ENCODE measurements at regions not wholly inside any gene's neighbourhood (a gene's known extent, or its start where the extent isn't known, plus 50 kb on each side); places are given as distances from the start of the nearest gene placed in this dataset.

GRCh38 chr11:134512571-134513538 lies 100.8 kb upstream of the B3GAT1 start:
- TF ChIP-seq CEBPB (IDR thresholded peaks at IDR 0.05; ENCODE audit: low read depth), result no peak
- no peak for TF ChIP-seq CTCF (IDR thresholded peaks at IDR 0.05 in 2 of 3, conservative IDR thresholded peaks at IDR 0.05 in 1 of 3; ENCODE audit: borderline replicate concordance in 1 of 3, insufficient read depth in 1 of 3, low read depth in 2 of 3, low read length in 2 of 3)
- TF ChIP-seq POLR2A (IDR thresholded peaks at IDR 0.05; ENCODE audit: borderline replicate concordance, extremely low read depth, insufficient read depth, insufficient read length), result no peak
- no peak for TF ChIP-seq POLR2AphosphoS5 (IDR thresholded peaks at IDR 0.05; ENCODE audit: low read depth, low read length)
- TF ChIP-seq MAX (IDR thresholded peaks at IDR 0.05), result no peak
- TF ChIP-seq TCF7L2 (IDR thresholded peaks at IDR 0.05; ENCODE audit: borderline replicate concordance, extremely low read depth, insufficient read depth, insufficient read length), result no peak
- TF ChIP-seq EZH2phosphoT487 (IDR thresholded peaks at IDR 0.05; ENCODE audit: borderline replicate concordance), result no peak
- TF ChIP-seq CBX3 (IDR thresholded peaks at IDR 0.05; ENCODE audit: low read depth), result no peak
- TF ChIP-seq ZFX (IDR thresholded peaks at IDR 0.05), result no peak
- TF ChIP-seq ZBTB33 (IDR thresholded peaks at IDR 0.05; ENCODE audit: extremely low read depth, insufficient replicate concordance, low read length), result no peak
- TF ChIP-seq YY1 (IDR thresholded peaks at IDR 0.05; ENCODE audit: extremely low read depth, insufficient replicate concordance, low read depth, low read length), result no peak
- TF ChIP-seq EGR1 (IDR thresholded peaks at IDR 0.05; ENCODE audit: low read depth), result no peak
- TF ChIP-seq SIN3A (IDR thresholded peaks at IDR 0.05; ENCODE audit: low read depth), result no peak
- no peak for TF ChIP-seq EZH2 (IDR thresholded peaks at IDR 0.05)

Measured in HCT116 (cell line).